GM21390 (cell line): ENCODE measurements at regions not wholly inside any gene's neighbourhood (a gene's known extent, or its start where the extent isn't known, plus 50 kb on each side); places are given as distances from the start of the nearest gene placed in this dataset.
"Not testable (repeated sequence)": the region's sequence is repeated elsewhere in the genome, so short reads cannot be mapped to it uniquely, and the experiment has no call there.

Experiments
- ATAC-seq: cut with Tn5 transposase; IDR thresholded peaks from one replicate; pipeline ENCODE4 v1.9.1; 2021; ENCODE audit not compliant: unreplicated experiment

- ATAC-seq = no peak
Observed at GRCh38 chr5:108696951-108697715, 50.6 kb upstream of the FER start.

GRCh38 chr5:108696407-108696806 lies 51.3 kb upstream of the FER start:
- ATAC-seq = no peak

GRCh38 chr5:108688485-108688884 lies 59.2 kb upstream of the FER start:
- ATAC-seq = no peak

- peak; percentile 58 for ATAC-seq
Observed at GRCh38 chr5:108687595-108688200, 60.0 kb upstream of the FER start.

- no peak for ATAC-seq
Observed at GRCh38 chr5:108686676-108687075, 61.0 kb upstream of the FER start.

GRCh38 chr5:108685448-108686216 lies 62.1 kb upstream of the FER start:
- ATAC-seq = not testable (repeated sequence)

GRCh38 chr5:108681079-108681921 lies 66.4 kb upstream of the FER start:
- ATAC-seq = peak; percentile 96

GRCh38 chr5:108678091-108678490 lies 69.6 kb upstream of the FER start:
- ATAC-seq = no peak

- ATAC-seq = no peak
Observed at GRCh38 chr5:108675736-108676135, 72.0 kb upstream of the FER start.

- ATAC-seq = no peak
Observed at GRCh38 chr5:108672639-108673038, 75.1 kb upstream of the FER start.

- ATAC-seq = no peak
Observed at GRCh38 chr5:108670591-108671289, 77.0 kb upstream of the FER start.

- ATAC-seq = no peak
Observed at GRCh38 chr5:108669462-108669861, 78.2 kb upstream of the FER start.

- ATAC-seq = no peak
Observed at GRCh38 chr5:108661590-108662219, 86.0 kb upstream of the FER start.

GRCh38 chr5:108661024-108661423 lies 86.7 kb upstream of the FER start:
- no peak for ATAC-seq

GRCh38 chr5:108660291-108660690 lies 87.4 kb upstream of the FER start:
- no peak for ATAC-seq

GRCh38 chr5:108659531-108659930 lies 88.2 kb upstream of the FER start:
- ATAC-seq = no peak

- no peak for ATAC-seq
Observed at GRCh38 chr5:108655750-108656450, 91.8 kb upstream of the FER start.

- no peak for ATAC-seq
Observed at GRCh38 chr5:108654051-108654450, 93.6 kb upstream of the FER start.

- no peak for ATAC-seq
Observed at GRCh38 chr5:108653201-108653600, 94.5 kb upstream of the FER start.
